ENCODE measurements at regions not wholly inside any gene's neighbourhood (a gene's known extent, or its start where the extent isn't known, plus 50 kb on each side); places are given as distances from the start of the nearest gene placed in this dataset.

DNA sequence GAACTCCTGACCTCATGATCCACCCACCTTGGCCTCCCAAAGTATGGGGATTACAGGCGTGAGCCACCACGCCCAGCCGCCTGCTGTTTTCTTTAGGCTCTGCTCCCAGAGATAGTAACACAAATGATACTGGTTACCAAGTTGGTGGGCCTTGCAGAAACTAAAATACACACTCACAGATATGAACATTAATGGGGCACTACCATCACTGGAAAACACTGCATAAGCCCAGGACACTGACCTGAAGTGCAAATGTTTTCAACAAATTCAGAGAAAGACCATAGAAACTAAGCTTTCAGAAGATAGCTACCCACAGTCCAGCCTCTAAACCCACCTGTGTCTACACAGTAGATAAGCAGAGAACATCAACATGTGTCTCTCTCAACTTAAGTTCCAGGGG is 180.5 kb downstream of the FCRL5 start:
- TF ChIP-seq, protein P1, sequence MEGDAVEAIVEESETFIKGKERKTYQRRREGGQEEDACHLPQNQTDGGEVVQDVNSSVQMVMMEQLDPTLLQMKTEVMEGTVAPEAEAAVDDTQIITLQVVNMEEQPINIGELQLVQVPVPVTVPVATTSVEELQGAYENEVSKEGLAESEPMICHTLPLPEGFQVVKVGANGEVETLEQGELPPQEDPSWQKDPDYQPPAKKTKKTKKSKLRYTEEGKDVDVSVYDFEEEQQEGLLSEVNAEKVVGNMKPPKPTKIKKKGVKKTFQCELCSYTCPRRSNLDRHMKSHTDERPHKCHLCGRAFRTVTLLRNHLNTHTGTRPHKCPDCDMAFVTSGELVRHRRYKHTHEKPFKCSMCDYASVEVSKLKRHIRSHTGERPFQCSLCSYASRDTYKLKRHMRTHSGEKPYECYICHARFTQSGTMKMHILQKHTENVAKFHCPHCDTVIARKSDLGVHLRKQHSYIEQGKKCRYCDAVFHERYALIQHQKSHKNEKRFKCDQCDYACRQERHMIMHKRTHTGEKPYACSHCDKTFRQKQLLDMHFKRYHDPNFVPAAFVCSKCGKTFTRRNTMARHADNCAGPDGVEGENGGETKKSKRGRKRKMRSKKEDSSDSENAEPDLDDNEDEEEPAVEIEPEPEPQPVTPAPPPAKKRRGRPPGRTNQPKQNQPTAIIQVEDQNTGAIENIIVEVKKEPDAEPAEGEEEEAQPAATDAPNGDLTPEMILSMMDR (IDR thresholded peaks at IDR 0.05): no peak
- TF ChIP-seq CBFB (CRISPR knock-in tag; IDR thresholded peaks at IDR 0.05; ENCODE audit: low read depth) (no peak), KAT7 (CRISPR knock-in tag; IDR thresholded peaks at IDR 0.05; ENCODE audit: borderline replicate concordance) (no peak), TEAD4 (CRISPR knock-in tag; IDR thresholded peaks at IDR 0.05) (no peak), TP53 (CRISPR knock-in tag; IDR thresholded peaks at IDR 0.05) (no peak), ZNF671 (CRISPR knock-in tag; IDR thresholded peaks at IDR 0.05) (no peak), FOXJ3 (CRISPR knock-in tag; IDR thresholded peaks at IDR 0.05; ENCODE audit: borderline replicate concordance) (no peak)
- TF ChIP-seq, protein P2, sequence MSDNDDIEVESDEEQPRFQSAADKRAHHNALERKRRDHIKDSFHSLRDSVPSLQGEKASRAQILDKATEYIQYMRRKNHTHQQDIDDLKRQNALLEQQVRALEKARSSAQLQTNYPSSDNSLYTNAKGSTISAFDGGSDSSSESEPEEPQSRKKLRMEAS (CRISPR knock-in tag; IDR thresholded peaks at IDR 0.05): no peak
- TF ChIP-seq, protein P3, sequence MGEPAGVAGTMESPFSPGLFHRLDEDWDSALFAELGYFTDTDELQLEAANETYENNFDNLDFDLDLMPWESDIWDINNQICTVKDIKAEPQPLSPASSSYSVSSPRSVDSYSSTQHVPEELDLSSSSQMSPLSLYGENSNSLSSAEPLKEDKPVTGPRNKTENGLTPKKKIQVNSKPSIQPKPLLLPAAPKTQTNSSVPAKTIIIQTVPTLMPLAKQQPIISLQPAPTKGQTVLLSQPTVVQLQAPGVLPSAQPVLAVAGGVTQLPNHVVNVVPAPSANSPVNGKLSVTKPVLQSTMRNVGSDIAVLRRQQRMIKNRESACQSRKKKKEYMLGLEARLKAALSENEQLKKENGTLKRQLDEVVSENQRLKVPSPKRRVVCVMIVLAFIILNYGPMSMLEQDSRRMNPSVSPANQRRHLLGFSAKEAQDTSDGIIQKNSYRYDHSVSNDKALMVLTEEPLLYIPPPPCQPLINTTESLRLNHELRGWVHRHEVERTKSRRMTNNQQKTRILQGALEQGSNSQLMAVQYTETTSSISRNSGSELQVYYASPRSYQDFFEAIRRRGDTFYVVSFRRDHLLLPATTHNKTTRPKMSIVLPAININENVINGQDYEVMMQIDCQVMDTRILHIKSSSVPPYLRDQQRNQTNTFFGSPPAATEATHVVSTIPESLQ (CRISPR knock-in tag; IDR thresholded peaks at IDR 0.05): no peak
- TF ChIP-seq, protein P4, sequence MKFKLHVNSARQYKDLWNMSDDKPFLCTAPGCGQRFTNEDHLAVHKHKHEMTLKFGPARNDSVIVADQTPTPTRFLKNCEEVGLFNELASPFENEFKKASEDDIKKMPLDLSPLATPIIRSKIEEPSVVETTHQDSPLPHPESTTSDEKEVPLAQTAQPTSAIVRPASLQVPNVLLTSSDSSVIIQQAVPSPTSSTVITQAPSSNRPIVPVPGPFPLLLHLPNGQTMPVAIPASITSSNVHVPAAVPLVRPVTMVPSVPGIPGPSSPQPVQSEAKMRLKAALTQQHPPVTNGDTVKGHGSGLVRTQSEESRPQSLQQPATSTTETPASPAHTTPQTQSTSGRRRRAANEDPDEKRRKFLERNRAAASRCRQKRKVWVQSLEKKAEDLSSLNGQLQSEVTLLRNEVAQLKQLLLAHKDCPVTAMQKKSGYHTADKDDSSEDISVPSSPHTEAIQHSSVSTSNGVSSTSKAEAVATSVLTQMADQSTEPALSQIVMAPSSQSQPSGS (CRISPR knock-in tag; IDR thresholded peaks at IDR 0.05; ENCODE audit: borderline replicate concordance, low read depth): no peak
- TF ChIP-seq, protein P5, sequence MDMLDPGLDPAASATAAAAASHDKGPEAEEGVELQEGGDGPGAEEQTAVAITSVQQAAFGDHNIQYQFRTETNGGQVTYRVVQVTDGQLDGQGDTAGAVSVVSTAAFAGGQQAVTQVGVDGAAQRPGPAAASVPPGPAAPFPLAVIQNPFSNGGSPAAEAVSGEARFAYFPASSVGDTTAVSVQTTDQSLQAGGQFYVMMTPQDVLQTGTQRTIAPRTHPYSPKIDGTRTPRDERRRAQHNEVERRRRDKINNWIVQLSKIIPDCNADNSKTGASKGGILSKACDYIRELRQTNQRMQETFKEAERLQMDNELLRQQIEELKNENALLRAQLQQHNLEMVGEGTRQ (CRISPR knock-in tag; IDR thresholded peaks at IDR 0.05): no peak

Measured in WTC11 (cell line).